ENCODE measurements at regions not wholly inside any gene's neighbourhood (a gene's known extent, or its start where the extent isn't known, plus 50 kb on each side); places are given as distances from the start of the nearest gene placed in this dataset.

DNA sequence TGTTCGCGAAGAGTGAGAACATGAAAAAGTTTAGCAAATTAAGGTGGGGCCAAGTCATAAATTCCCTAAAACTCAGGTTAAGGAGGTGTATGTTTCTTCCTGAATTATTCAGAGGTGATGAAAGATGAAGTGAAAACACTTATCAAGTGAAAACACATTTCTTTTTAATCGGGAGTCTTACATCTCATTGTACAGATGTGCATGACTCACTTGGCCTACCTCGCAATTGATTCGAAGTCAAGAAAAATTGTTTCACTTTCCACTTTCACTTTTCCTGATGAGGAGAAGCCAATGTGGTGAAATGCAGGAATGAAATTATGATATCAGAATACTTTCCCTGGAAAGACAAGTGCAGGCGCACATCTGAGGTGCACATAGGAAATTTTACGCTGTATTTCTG is 78.7 kb downstream of the SLC25A46 start:
- TF ChIP-seq, protein P1, sequence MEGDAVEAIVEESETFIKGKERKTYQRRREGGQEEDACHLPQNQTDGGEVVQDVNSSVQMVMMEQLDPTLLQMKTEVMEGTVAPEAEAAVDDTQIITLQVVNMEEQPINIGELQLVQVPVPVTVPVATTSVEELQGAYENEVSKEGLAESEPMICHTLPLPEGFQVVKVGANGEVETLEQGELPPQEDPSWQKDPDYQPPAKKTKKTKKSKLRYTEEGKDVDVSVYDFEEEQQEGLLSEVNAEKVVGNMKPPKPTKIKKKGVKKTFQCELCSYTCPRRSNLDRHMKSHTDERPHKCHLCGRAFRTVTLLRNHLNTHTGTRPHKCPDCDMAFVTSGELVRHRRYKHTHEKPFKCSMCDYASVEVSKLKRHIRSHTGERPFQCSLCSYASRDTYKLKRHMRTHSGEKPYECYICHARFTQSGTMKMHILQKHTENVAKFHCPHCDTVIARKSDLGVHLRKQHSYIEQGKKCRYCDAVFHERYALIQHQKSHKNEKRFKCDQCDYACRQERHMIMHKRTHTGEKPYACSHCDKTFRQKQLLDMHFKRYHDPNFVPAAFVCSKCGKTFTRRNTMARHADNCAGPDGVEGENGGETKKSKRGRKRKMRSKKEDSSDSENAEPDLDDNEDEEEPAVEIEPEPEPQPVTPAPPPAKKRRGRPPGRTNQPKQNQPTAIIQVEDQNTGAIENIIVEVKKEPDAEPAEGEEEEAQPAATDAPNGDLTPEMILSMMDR (IDR thresholded peaks at IDR 0.05; ENCODE audit: low read depth, low read length, poor library complexity, severe bottlenecking) = no peak
- TF ChIP-seq EZH2phosphoT487 (IDR thresholded peaks at IDR 0.05; ENCODE audit: borderline replicate concordance, low read length) = no peak
